ENCODE measurements at regions not wholly inside any gene's neighbourhood (a gene's known extent, or its start where the extent isn't known, plus 50 kb on each side); places are given as distances from the start of the nearest gene placed in this dataset.

DNA sequence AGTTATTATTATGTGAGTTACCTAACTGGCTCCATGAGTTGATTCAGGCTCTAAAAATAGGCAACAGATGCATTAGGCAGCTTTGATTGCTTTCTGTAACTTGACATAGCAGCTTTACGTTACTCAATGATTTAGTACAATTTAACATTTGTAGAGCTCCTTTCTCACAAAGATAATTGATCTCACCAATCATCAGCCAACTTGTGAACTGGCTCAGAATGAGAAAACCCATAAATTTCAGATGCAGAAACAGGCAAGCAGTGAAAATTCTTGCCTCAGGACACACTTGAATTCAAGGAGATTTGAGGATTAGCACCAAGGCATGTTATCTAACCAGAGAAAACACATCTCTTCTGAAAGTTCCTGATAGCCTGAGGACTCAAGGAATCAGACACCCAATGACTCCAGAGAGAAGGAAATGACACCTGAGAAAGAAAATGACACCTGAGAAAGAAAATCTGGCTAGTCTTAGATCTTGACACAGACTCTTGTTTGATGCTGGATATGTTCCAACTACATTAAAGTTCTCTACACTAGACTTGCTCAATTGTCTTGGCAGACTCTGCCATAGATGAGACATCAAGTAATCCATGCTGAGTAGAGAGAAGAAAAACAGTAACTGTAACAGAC, 315.1 kb upstream of the CBLB start:
- no peak for DNase-seq (ENCODE audit: insufficient read length, low spot score)
- FAIRE-seq, result no peak
- TF ChIP-seq POLR2AphosphoS5 (IDR thresholded peaks at IDR 0.05; ENCODE audit: low read depth, low read length), result no peak
- TF ChIP-seq SPI1 (IDR thresholded peaks at IDR 0.05; ENCODE audit: low read depth, low read length), result no peak
- no peak for TF ChIP-seq POU2F2 (IDR thresholded peaks at IDR 0.05; ENCODE audit: low read depth, low read length)
- no peak for TF ChIP-seq POLR2A (IDR thresholded peaks at IDR 0.05; ENCODE audit: low read depth, low read length)
- TF ChIP-seq PAX5 (IDR thresholded peaks at IDR 0.05; ENCODE audit: insufficient read depth, low read length, severe bottlenecking), result no peak
- no peak for TF ChIP-seq TAF1 (IDR thresholded peaks at IDR 0.05; ENCODE audit: low read depth, low read length)

DNA sequence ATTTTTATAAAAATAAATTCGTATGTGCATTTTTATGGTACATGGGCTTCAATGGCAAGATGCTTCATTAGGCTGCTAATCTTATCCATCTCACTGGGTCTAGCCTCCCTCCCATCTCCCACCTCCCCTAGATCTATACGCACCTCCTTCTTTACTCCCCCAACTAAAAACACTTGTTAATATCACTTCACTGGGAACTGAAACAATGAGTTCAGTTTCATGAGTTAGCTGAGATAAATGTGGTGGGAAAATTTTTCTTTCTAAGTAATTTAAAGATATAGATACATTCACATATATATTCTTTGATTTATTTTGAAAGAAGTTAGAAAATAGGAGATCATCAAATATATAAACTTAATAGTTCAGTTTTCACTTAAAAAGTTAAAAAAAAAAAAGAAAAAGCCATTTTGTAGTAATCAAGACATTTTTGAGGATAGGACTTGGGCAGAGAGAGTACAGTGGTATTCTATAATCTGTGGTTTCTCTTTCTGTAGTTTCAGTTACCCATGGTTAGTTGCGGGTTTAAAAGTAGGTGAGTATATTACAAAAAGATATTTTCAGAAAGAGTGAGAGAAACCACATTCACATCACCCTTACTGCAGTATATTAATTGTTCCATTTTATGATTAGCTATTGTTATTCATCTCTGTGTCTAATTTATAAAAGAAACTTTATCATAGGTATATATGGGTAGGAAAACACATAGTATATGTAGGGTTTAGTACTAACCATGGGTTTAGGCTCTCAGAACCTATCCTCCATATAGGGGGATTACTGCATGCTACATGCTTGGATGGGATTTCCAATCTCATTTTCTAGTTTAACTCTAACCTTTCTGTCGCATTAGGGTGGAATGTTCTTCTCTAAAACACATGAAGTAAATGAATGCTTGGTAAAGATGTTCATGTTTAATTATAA, 316.0 kb upstream of the CBLB start:
- FAIRE-seq, result peak; percentile 82
- no peak for TF ChIP-seq POLR2A (IDR thresholded peaks at IDR 0.05; ENCODE audit: low read depth, low read length)
- TF ChIP-seq SPI1 (IDR thresholded peaks at IDR 0.05; ENCODE audit: low read depth, low read length), result peak; percentile 44; the same call in 1 of the 2 replicates
- no peak for DNase-seq (ENCODE audit: insufficient read length, low spot score)

- TF ChIP-seq TAF1 (IDR thresholded peaks at IDR 0.05; ENCODE audit: low read depth, low read length) (no peak), POLR2A (IDR thresholded peaks at IDR 0.05; ENCODE audit: low read depth, low read length) (no peak), SPI1 (IDR thresholded peaks at IDR 0.05; ENCODE audit: low read depth, low read length) (no peak), PAX5 (IDR thresholded peaks at IDR 0.05; ENCODE audit: insufficient read depth, low read length, severe bottlenecking) (no peak), POLR2AphosphoS5 (IDR thresholded peaks at IDR 0.05; ENCODE audit: low read depth, low read length) (no peak), POU2F2 (IDR thresholded peaks at IDR 0.05; ENCODE audit: low read depth, low read length) (no peak)
These were observed 317.1 kb upstream of the CBLB start for GRCh38 chr3:106185949-106186348.

GRCh38 chr3:106190296-106190695, 321.5 kb upstream of the CBLB start:
- TF ChIP-seq POLR2AphosphoS5 (IDR thresholded peaks at IDR 0.05; ENCODE audit: low read depth, low read length) (no peak), TAF1 (IDR thresholded peaks at IDR 0.05; ENCODE audit: low read depth, low read length) (no peak), POU2F2 (IDR thresholded peaks at IDR 0.05; ENCODE audit: low read depth, low read length) (no peak), POLR2A (IDR thresholded peaks at IDR 0.05; ENCODE audit: low read depth, low read length) (no peak), SPI1 (IDR thresholded peaks at IDR 0.05; ENCODE audit: low read depth, low read length) (no peak), PAX5 (IDR thresholded peaks at IDR 0.05; ENCODE audit: insufficient read depth, low read length, severe bottlenecking) (no peak)
- FAIRE-seq (peak; percentile 47), DNase-seq (ENCODE audit: insufficient read length, low spot score) (no peak)

More at GRCh38 chr3:106185949-106186348, 317.1 kb upstream of the CBLB start:
- DNase-seq (ENCODE audit: insufficient read length, low spot score), result no peak
- FAIRE-seq, result peak; percentile 13

- FAIRE-seq, result no peak
- no peak for TF ChIP-seq POLR2AphosphoS5 (IDR thresholded peaks at IDR 0.05; ENCODE audit: low read depth, low read length)
- no peak for TF ChIP-seq PAX5 (IDR thresholded peaks at IDR 0.05; ENCODE audit: insufficient read depth, low read length, severe bottlenecking)
- TF ChIP-seq POU2F2 (IDR thresholded peaks at IDR 0.05; ENCODE audit: low read depth, low read length), result no peak
- no peak for TF ChIP-seq POLR2A (IDR thresholded peaks at IDR 0.05; ENCODE audit: low read depth, low read length)
- TF ChIP-seq TAF1 (IDR thresholded peaks at IDR 0.05; ENCODE audit: low read depth, low read length), result no peak
- TF ChIP-seq SPI1 (IDR thresholded peaks at IDR 0.05; ENCODE audit: low read depth, low read length), result no peak
- no peak for DNase-seq (ENCODE audit: insufficient read length, low spot score)
These were observed 322.4 kb upstream of the CBLB start for GRCh38 chr3:106191211-106191610.

GRCh38 chr3:106191913-106192312, 323.1 kb upstream of the CBLB start:
- FAIRE-seq (no peak), DNase-seq (ENCODE audit: insufficient read length, low spot score) (no peak)
- TF ChIP-seq POLR2AphosphoS5 (IDR thresholded peaks at IDR 0.05; ENCODE audit: low read depth, low read length) (no peak), POU2F2 (IDR thresholded peaks at IDR 0.05; ENCODE audit: low read depth, low read length) (no peak), TAF1 (IDR thresholded peaks at IDR 0.05; ENCODE audit: low read depth, low read length) (no peak), POLR2A (IDR thresholded peaks at IDR 0.05; ENCODE audit: low read depth, low read length) (no peak), SPI1 (IDR thresholded peaks at IDR 0.05; ENCODE audit: low read depth, low read length) (no peak), PAX5 (IDR thresholded peaks at IDR 0.05; ENCODE audit: insufficient read depth, low read length, severe bottlenecking) (no peak)

DNA sequence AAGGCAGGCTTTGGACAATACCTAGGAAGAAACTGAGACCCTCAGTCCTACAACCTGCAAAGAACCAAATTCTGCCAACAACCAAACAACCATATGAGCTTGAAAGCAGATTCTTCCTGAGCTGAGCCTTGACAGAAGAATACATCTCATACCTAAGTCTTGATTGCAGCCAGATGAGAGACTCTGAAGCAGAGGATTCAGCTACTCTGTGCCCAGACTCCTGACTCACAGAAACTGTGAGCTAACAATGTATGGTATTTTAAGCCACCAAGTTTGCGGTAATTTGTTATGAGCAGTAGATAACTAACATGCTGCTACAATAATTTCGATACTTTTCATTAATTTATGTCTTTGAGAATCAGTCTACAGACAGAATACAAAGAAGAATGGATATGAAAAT, 325.1 kb upstream of the CBLB start:
- no peak for FAIRE-seq

DNA sequence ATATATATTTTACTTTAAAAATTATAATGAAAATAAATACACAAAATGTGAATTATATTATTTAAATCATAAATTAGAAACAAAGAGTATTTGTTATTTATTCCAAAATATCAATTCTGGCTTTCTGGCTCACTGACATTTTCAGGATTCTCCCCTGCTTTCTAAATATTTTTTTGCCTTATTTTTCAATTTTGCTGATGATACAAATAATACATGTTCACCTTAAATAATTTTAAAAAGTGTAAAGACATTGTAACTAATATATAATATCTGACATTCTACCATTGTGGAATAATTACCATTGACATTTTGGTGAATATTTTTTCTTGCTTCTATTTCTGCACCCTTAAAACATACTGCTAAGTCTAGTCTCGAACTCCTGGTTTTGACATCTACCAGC, 325.9 kb upstream of the CBLB start:
- no peak for DNase-seq (ENCODE audit: insufficient read length, low spot score)
- no peak for TF ChIP-seq POLR2A (IDR thresholded peaks at IDR 0.05; ENCODE audit: low read depth, low read length)
- TF ChIP-seq POLR2AphosphoS5 (IDR thresholded peaks at IDR 0.05; ENCODE audit: low read depth, low read length), result no peak
- TF ChIP-seq SPI1 (IDR thresholded peaks at IDR 0.05; ENCODE audit: low read depth, low read length), result no peak
- no peak for TF ChIP-seq POU2F2 (IDR thresholded peaks at IDR 0.05; ENCODE audit: low read depth, low read length)
- no peak for TF ChIP-seq TAF1 (IDR thresholded peaks at IDR 0.05; ENCODE audit: low read depth, low read length)
- TF ChIP-seq PAX5 (IDR thresholded peaks at IDR 0.05; ENCODE audit: insufficient read depth, low read length, severe bottlenecking), result no peak

More for the DNA sequence above, 325.1 kb upstream of the CBLB start:
- no peak for TF ChIP-seq PAX5 (IDR thresholded peaks at IDR 0.05; ENCODE audit: insufficient read depth, low read length, severe bottlenecking)
- no peak for TF ChIP-seq SPI1 (IDR thresholded peaks at IDR 0.05; ENCODE audit: low read depth, low read length)
- no peak for TF ChIP-seq TAF1 (IDR thresholded peaks at IDR 0.05; ENCODE audit: low read depth, low read length)
- TF ChIP-seq POLR2AphosphoS5 (IDR thresholded peaks at IDR 0.05; ENCODE audit: low read depth, low read length), result no peak
- no peak for TF ChIP-seq POLR2A (IDR thresholded peaks at IDR 0.05; ENCODE audit: low read depth, low read length)
- TF ChIP-seq POU2F2 (IDR thresholded peaks at IDR 0.05; ENCODE audit: low read depth, low read length), result no peak
- no peak for DNase-seq (ENCODE audit: insufficient read length, low spot score)

DNA sequence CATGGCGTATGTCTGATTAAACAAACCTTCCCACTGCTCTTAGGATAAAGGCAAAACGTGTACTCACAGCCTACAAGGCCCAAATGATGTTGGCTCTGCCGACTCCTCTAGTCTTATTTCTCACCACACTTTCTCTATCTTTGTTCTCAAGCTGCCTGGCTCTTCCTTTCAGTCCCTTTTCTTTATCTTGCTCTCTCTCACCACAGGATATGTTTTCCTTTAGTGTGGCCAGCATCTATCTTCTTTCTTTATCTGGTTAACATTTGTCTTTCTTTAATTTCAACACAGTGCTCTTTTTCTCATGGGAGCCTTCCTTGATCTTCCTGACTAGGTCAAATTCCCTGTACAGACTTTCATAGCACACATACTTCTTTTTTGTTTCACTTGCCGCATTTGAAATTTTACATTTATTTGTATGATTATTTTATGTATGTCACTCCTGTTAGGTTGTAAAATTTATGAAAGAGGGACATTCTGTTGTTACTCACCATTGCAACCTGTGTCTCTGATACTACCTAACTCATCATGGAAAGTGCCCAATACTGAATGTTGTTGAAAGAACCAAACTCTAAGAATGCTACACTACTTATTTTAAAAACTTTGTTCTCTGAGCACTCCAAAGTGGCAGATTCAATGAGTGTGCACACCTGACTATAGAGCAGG, 328.9 kb upstream of the CBLB start:
- TF ChIP-seq POLR2AphosphoS5 (IDR thresholded peaks at IDR 0.05; ENCODE audit: low read depth, low read length) (no peak), POU2F2 (IDR thresholded peaks at IDR 0.05; ENCODE audit: low read depth, low read length) (no peak), SPI1 (IDR thresholded peaks at IDR 0.05; ENCODE audit: low read depth, low read length) (no peak), POLR2A (IDR thresholded peaks at IDR 0.05; ENCODE audit: low read depth, low read length) (no peak), PAX5 (IDR thresholded peaks at IDR 0.05; ENCODE audit: insufficient read depth, low read length, severe bottlenecking) (no peak), TAF1 (IDR thresholded peaks at IDR 0.05; ENCODE audit: low read depth, low read length) (no peak)
- FAIRE-seq, result no peak

More for the DNA sequence above, 325.9 kb upstream of the CBLB start:
- FAIRE-seq, result no peak

More for the DNA sequence above, 328.9 kb upstream of the CBLB start:
- DNase-seq (ENCODE audit: insufficient read length, low spot score), result no peak

Data from GM12891 (cell line).